ENCODE measurements at regions not wholly inside any gene's neighbourhood (a gene's known extent, or its start where the extent isn't known, plus 50 kb on each side); places are given as distances from the start of the nearest gene placed in this dataset.
A peak's percentile ranks its signal among the peaks of the same experiment; 100 is the strongest.

DNA sequence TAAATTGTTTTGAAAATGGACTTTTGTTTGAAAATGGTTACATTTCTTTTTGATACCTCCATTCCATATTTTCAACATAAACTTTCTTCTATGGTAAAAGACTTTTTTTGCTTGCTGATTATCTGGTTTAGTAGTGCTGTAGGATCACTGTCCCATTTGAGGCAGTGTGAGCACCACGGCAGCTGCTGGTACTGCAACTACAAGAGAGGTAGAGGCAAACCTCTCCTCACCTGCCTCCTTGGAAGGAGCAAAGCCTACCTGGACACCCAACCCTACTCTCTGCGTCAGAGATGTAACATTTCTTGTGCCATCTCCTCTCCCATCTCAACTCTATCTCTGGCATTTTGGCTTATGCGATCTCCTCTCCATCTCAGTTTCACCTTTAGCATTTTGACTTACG lies 460.1 kb downstream of the SHQ1 start:
- no peaks in the 10 kb centered on the region for H3K9me3 ChIP-seq (ENCODE audit: control insufficient read depth, low read length)
- no peak overlapping the region for H3K9ac ChIP-seq (ENCODE audit: extremely low read depth, low read length, poor library complexity, severe bottlenecking)
- no peak overlapping the region for H3K4me3 Mint-ChIP-seq
- TF ChIP-seq, protein P1, sequence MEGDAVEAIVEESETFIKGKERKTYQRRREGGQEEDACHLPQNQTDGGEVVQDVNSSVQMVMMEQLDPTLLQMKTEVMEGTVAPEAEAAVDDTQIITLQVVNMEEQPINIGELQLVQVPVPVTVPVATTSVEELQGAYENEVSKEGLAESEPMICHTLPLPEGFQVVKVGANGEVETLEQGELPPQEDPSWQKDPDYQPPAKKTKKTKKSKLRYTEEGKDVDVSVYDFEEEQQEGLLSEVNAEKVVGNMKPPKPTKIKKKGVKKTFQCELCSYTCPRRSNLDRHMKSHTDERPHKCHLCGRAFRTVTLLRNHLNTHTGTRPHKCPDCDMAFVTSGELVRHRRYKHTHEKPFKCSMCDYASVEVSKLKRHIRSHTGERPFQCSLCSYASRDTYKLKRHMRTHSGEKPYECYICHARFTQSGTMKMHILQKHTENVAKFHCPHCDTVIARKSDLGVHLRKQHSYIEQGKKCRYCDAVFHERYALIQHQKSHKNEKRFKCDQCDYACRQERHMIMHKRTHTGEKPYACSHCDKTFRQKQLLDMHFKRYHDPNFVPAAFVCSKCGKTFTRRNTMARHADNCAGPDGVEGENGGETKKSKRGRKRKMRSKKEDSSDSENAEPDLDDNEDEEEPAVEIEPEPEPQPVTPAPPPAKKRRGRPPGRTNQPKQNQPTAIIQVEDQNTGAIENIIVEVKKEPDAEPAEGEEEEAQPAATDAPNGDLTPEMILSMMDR (conservative IDR thresholded peaks at IDR 0.05): peak; percentile 43
- peaks cover 10% of the 10 kb centered on the region for H3K27me3 ChIP-seq (ENCODE audit: control insufficient read depth, insufficient read depth, low read length, poor library complexity, severe bottlenecking)
- no peak for DNase-seq
- H3K36me3 ChIP-seq (ENCODE audit: control insufficient read depth, insufficient read depth, low read length): no peaks in the 10 kb centered on the region
- peaks cover 13% of the 10 kb centered on the region for H3K4me1 ChIP-seq (ENCODE audit: control insufficient read depth, insufficient read depth, low read length)
- no peaks in the 10 kb centered on the region for H3K36me3 Mint-ChIP-seq (ENCODE audit: low read depth)
- no peaks in the 10 kb centered on the region for H3K9me3 Mint-ChIP-seq
- H3K4me1 Mint-ChIP-seq: peaks cover 54% of the 10 kb centered on the region
- H3K4me3 ChIP-seq (ENCODE audit: low read length): no peak overlapping the region
- no peak overlapping the region for H3K27ac Mint-ChIP-seq
- H3K27me3 Mint-ChIP-seq (ENCODE audit: insufficient read depth): no peaks in the 10 kb centered on the region
- 83 to 92% methylated on average over 1 to 4 of the region's 4 CpGs for WGBS, 2 experiments (ENCODE audit: insufficient coverage in 1 of 2, insufficient read length in 1 of 2)
- no peak overlapping the region for H3K27ac ChIP-seq (ENCODE audit: low read depth, low read length)

DNA sequence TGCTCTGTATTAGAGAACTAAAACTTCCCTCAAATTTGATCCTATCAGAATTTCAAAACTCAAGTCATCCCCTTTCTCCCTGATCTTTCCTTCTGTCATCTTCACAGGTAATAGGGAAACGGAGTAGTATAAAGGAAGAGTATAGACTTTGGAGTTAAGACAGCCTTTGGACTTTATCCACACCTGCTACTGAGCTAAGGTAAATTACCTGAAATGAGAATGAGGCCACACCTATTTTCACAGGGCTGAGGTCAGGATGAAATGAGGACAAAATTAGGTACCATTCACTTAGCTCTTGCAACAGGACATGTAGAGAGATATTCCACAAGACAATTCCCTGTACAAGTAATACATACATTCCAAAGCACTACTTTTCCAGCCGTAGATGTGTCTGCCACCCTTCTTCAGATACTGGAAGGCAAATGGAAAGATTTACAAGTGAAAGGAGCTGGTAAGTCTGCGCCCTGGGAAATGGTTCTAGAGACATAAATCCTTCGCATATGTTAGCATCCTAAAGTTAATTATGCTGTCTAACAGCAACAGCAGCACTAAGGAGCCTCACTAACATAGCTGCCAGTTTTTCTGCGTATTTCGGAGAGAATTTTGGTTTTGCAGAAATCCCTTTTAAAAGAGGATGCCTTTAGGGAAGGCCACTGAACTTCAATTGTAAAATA lies 461.8 kb downstream of the SHQ1 start:
- Histone ChIP-seq H3K4me1 (ENCODE audit: control insufficient read depth, insufficient read depth, low read length) (peaks cover 10% of the 10 kb centered on the region), H3K9ac (ENCODE audit: extremely low read depth, low read length, poor library complexity, severe bottlenecking) (no peak overlapping the region), H3K9me3 (ENCODE audit: control insufficient read depth, low read length) (no peaks in the 10 kb centered on the region), H3K36me3 (ENCODE audit: control insufficient read depth, insufficient read depth, low read length) (no peaks in the 10 kb centered on the region), H3K27me3 (ENCODE audit: control insufficient read depth, insufficient read depth, low read length, poor library complexity, severe bottlenecking) (peaks cover 10% of the 10 kb centered on the region), H3K4me3 (ENCODE audit: low read length) (no peak overlapping the region), H3K27ac (ENCODE audit: low read depth, low read length) (no peak overlapping the region)
- Mint-ChIP-seq H3K27ac (no peak overlapping the region), H3K27me3 (ENCODE audit: insufficient read depth) (no peaks in the 10 kb centered on the region), H3K36me3 (ENCODE audit: low read depth) (no peaks in the 10 kb centered on the region), H3K4me1 (peaks cover 61% of the 10 kb centered on the region), H3K4me3 (no peak overlapping the region), H3K9me3 (no peaks in the 10 kb centered on the region)
- TF ChIP-seq, protein P1 (conservative IDR thresholded peaks at IDR 0.05): no peak
- no peak for DNase-seq
- WGBS, 2 experiments (ENCODE audit: insufficient coverage in 1 of 2, insufficient read length in 1 of 2): 84 to 100% methylated on average over 2 to 6 of the region's 6 CpGs

- H3K27me3 ChIP-seq (ENCODE audit: control insufficient read depth, insufficient read depth, low read length, poor library complexity, severe bottlenecking): peaks cover 10% of the 10 kb centered on the region
- H3K9ac ChIP-seq (ENCODE audit: extremely low read depth, low read length, poor library complexity, severe bottlenecking): no peak overlapping the region
- H3K4me3 ChIP-seq (ENCODE audit: low read length): no peak overlapping the region
- no peak overlapping the region for H3K27ac ChIP-seq (ENCODE audit: low read depth, low read length)
- peaks cover 5% of the 10 kb centered on the region for H3K4me1 ChIP-seq (ENCODE audit: control insufficient read depth, insufficient read depth, low read length)
- Mint-ChIP-seq H3K4me1 (peaks cover 60% of the 10 kb centered on the region), H3K4me3 (no peak overlapping the region), H3K27me3 (ENCODE audit: insufficient read depth) (no peaks in the 10 kb centered on the region), H3K36me3 (ENCODE audit: low read depth) (no peaks in the 10 kb centered on the region), H3K27ac (no peak overlapping the region), H3K9me3 (no peaks in the 10 kb centered on the region)
- H3K36me3 ChIP-seq (ENCODE audit: control insufficient read depth, insufficient read depth, low read length): no peaks in the 10 kb centered on the region
- TF ChIP-seq, protein P1 (conservative IDR thresholded peaks at IDR 0.05): no peak
- no peak for DNase-seq
- H3K9me3 ChIP-seq (ENCODE audit: control insufficient read depth, low read length): no peaks in the 10 kb centered on the region
- WGBS, 2 experiments (ENCODE audit: insufficient coverage in 1 of 2, insufficient read length in 1 of 2): 93 to 100% methylated on average over 1 to 3 of the region's 3 CpGs
These were observed 463.1 kb downstream of the SHQ1 start for GRCh38 chr3:72385167-72385566.
